WERI-Rb-1 (cell line): ENCODE measurements at regions not wholly inside any gene's neighbourhood (a gene's known extent, or its start where the extent isn't known, plus 50 kb on each side); places are given as distances from the start of the nearest gene placed in this dataset.

Experiments
- DNase-seq: peaks from one replicate; pipeline ENCODE4 v3.0.0-alpha.2; 2020
- H3K27ac ChIP-seq: fragments of 250-450 bp; sonication (Bioruptor Pico); 2 replicates; pipeline ENCODE4 v1.5.1; 2020; ENCODE audit warnings: mild to moderate bottlenecking, moderate library complexity
- H3K27me3 ChIP-seq: fragments of 250-450 bp; sonication (Bioruptor Pico); 2 replicates; pipeline ENCODE4 v1.5.1; 2021; ENCODE audit warnings: mild to moderate bottlenecking, low read depth, moderate library complexity; ENCODE audit not compliant: insufficient read depth, severe bottlenecking
- H3K36me3 ChIP-seq: fragments of 250-450 bp; sonication (Bioruptor Pico); 2 replicates; pipeline ENCODE4 v1.5.1; 2020; ENCODE audit warnings: mild to moderate bottlenecking, moderate library complexity
- H3K4me3 ChIP-seq: 2 replicates; pipeline ENCODE4 v1.5.1; 2011; ENCODE audit warnings: low read depth, mild to moderate bottlenecking, control low read depth, low read length
- H3K9me3 ChIP-seq: fragments of 250-450 bp; sonication (Bioruptor Pico); 2 replicates; pipeline ENCODE4 v1.5.1; 2021; ENCODE audit warnings: mild to moderate bottlenecking, moderate library complexity; ENCODE audit not compliant: severe bottlenecking
- CTCF ChIP-seq: IDR thresholded peaks from 2 replicates; pipeline ENCODE4 v1.5.1; 2011; ENCODE audit warnings: low read depth, mild to moderate bottlenecking, control low read depth, inconsistent platforms, low read length

DNA sequence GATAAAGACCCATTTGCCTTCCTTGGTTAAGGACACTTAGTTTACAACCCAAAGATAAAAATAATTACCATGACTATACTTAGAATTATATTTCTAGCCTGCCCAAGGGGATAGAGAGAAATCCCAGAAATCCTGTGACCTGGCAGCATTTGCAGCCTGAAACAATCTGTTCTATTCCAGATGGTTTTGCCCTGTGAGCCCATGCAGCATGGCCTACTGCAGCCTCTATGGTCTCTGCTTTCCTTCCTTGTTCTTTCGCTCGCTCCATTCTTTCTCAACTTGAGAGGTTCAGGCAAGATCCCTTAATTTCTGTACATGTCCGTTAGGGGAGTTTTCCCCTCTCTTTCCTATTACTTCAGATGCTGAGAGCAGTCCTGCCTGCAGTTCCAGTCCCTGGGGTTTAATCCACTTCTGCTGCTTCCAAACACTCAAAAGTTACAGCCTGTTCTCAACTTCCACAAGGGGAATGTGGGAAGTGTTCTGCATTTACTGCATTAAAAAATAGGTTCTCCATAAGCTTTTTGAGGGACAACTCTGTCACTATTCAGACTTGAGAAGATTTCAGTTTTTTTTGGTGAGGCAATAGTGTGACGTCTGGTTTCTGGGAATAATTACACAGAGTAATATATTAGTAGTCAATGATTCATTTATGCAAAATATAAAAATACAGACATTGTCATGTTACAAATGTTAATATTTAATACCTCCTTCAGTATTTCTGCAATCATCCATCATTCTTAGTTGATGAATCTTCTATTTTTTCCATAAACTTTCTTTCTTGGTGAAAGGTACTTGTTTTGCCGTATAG is 80.3 kb downstream of the CDCA7 start:
- H3K36me3 ChIP-seq: no peaks in the 10 kb centered on the region
- no peak overlapping the region for H3K4me3 ChIP-seq
- TF ChIP-seq CTCF: no peak
- no peaks in the 10 kb centered on the region for H3K27me3 ChIP-seq
- peak; percentile 18 for DNase-seq
- H3K9me3 ChIP-seq: no peaks in the 10 kb centered on the region
- H3K27ac ChIP-seq: peak overlapping the region; percentile 62

DNA sequence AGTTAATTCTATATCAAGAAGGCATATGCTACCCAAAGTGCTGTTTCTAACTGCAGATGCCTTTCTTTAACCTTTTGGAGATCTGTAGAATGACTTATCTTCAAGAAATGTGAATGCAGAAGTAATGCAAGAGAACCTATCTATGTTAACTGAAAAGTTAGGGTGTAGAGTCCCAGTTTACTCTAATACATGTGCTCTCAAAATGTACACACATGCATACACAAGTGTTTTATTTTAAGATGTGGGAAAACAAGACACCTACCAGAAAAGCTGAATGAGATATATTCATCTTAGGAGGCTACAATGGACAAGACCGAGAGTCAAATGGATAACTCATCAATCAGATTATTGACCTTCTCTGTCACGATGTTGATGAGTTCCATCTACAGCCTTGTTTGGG is 80.9 kb downstream of the CDCA7 start:
- peak overlapping the region; percentile 7; the same call in 1 of the 2 replicates for H3K27ac ChIP-seq

GRCh38 chr2:173436088-173436487 is 81.4 kb downstream of the CDCA7 start:
- no peak for TF ChIP-seq CTCF
- Histone ChIP-seq H3K9me3 (no peaks in the 10 kb centered on the region), H3K4me3 (no peak overlapping the region), H3K27me3 (no peaks in the 10 kb centered on the region), H3K36me3 (no peaks in the 10 kb centered on the region), H3K27ac (no peak overlapping the region; the same call in 1 of the 2 replicates)
- DNase-seq: no peak

More for the DNA sequence above, 80.9 kb downstream of the CDCA7 start:
- H3K27me3 ChIP-seq: no peaks in the 10 kb centered on the region
- no peak for TF ChIP-seq CTCF
- no peak overlapping the region for H3K4me3 ChIP-seq
- DNase-seq: no peak
- H3K36me3 ChIP-seq: no peaks in the 10 kb centered on the region
- no peaks in the 10 kb centered on the region for H3K9me3 ChIP-seq

- TF ChIP-seq CTCF: no peak
- DNase-seq: no peak
- Histone ChIP-seq H3K27ac (no peak overlapping the region), H3K9me3 (peaks cover 4% of the 10 kb centered on the region), H3K27me3 (no peaks in the 10 kb centered on the region), H3K36me3 (no peaks in the 10 kb centered on the region), H3K4me3 (no peak overlapping the region)
These were observed 86.5 kb downstream of the CDCA7 start for GRCh38 chr2:173441222-173441621.

DNA sequence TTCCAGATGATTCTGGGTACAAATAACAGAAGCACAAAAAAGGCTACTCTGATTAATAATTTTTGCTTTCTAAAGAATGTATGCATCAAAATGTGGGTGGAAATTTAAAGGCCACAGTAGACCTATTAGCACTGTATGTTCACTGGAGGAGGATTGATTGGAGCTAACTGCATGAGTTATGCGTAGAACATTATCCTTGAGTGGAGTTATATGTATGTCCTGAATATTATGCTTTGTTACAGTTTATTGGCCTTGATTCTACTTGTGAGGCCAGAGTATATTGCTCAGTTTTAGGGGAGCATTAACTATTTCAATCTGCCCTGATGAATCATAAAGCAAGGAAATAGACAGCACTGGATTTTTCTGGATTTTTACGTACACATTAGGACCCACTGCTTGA is 87.9 kb downstream of the CDCA7 start:
- no peak overlapping the region for H3K27ac ChIP-seq
- H3K9me3 ChIP-seq: peaks cover 11% of the 10 kb centered on the region
- H3K4me3 ChIP-seq: no peak overlapping the region
- no peak for DNase-seq
- no peak for TF ChIP-seq CTCF
- no peaks in the 10 kb centered on the region for H3K36me3 ChIP-seq
- no peaks in the 10 kb centered on the region for H3K27me3 ChIP-seq

GRCh38 chr2:173446722-173447121 is 92.0 kb downstream of the CDCA7 start:
- no peak for TF ChIP-seq CTCF
- Histone ChIP-seq H3K4me3 (no peak overlapping the region), H3K27me3 (no peaks in the 10 kb centered on the region), H3K9me3 (peaks cover 11% of the 10 kb centered on the region), H3K36me3 (no peaks in the 10 kb centered on the region), H3K27ac (peak overlapping the region; percentile 87)
- DNase-seq: no peak
